GM12891 (cell line): ENCODE measurements at regions not wholly inside any gene's neighbourhood (a gene's known extent, or its start where the extent isn't known, plus 50 kb on each side); places are given as distances from the start of the nearest gene placed in this dataset.

Source experiments
- DNase-seq: peaks from one replicate; pipeline ENCODE4 v3.0.0; 2011; ENCODE audit warnings: low spot score; ENCODE audit not compliant: insufficient read length
- FAIRE-seq: peaks from 2 replicates; lab custom pipeline; 2011; peaks lifted over from hg19 to GRCh38; lab: Jason Lieb, UNC
- PAX5 ChIP-seq: IDR thresholded peaks from 2 replicates; pipeline ENCODE4 v1.6.1; 2011; ENCODE audit warnings: low read length, moderate library complexity, mild to moderate bottlenecking; ENCODE audit not compliant: insufficient read depth, severe bottlenecking
- POLR2A ChIP-seq: IDR thresholded peaks from 2 replicates; pipeline ENCODE4 v1.6.1; 2011; ENCODE audit warnings: low read depth, low read length, control low read depth
- POLR2AphosphoS5 ChIP-seq: IDR thresholded peaks from 2 replicates; pipeline ENCODE4 v1.6.1; 2011; ENCODE audit warnings: low read depth, low read length, control low read depth
- POU2F2 ChIP-seq: IDR thresholded peaks from 2 replicates; pipeline ENCODE4 v1.6.1; 2011; ENCODE audit warnings: low read depth, mild to moderate bottlenecking, control low read depth, low read length, moderate library complexity
- SPI1 ChIP-seq: IDR thresholded peaks from 2 replicates; pipeline ENCODE4 v1.6.1; 2011; ENCODE audit warnings: low read depth, low read length, control low read depth
- TAF1 ChIP-seq: IDR thresholded peaks from 2 replicates; pipeline ENCODE4 v1.6.1; 2011; ENCODE audit warnings: low read depth, low read length, control low read depth

- DNase-seq (no peak), FAIRE-seq (no peak)
- TF ChIP-seq POU2F2 (no peak), SPI1 (no peak)
These were observed 1276.1 kb upstream of the FAM98A start for GRCh38 chr2:34875091-34875745.

GRCh38 chr2:34853646-34854045 lies 1254.5 kb upstream of the FAM98A start:
- DNase-seq (no peak), FAIRE-seq (no peak)
- TF ChIP-seq PAX5 (no peak), POU2F2 (no peak), POLR2A (no peak), SPI1 (no peak), TAF1 (no peak), POLR2AphosphoS5 (no peak)

GRCh38 chr2:34851804-34852203 lies 1252.7 kb upstream of the FAM98A start:
- TF ChIP-seq SPI1 (no peak), PAX5 (no peak), POLR2AphosphoS5 (no peak), POLR2A (no peak), POU2F2 (no peak), TAF1 (no peak)
- no peak for DNase-seq
- no peak for FAIRE-seq

DNA sequence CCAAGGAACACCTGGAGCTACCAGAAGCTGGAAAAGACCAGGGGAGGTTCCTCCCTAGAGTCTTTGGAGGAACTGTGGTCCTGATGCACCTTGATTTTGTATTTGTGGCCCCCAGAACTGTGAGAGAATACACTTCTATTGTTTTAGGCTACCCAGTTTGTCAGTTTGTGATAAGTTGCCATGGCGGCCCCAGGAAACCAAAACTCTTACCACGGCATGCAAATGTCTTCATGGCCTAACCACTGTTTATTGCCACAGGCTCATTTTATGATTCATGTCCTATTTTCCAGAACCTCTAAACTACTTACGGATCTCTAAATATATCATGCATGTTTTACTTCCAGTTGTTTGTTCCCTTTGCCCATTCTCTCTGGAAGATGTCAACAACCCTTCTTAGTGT lies 1250.7 kb upstream of the FAM98A start:
- DNase-seq (no peak), FAIRE-seq (no peak)
- no peak for TF ChIP-seq TAF1
- TF ChIP-seq POLR2A: no peak
- TF ChIP-seq POU2F2: no peak
- TF ChIP-seq SPI1: no peak
- no peak for TF ChIP-seq POLR2AphosphoS5
- no peak for TF ChIP-seq PAX5

DNA sequence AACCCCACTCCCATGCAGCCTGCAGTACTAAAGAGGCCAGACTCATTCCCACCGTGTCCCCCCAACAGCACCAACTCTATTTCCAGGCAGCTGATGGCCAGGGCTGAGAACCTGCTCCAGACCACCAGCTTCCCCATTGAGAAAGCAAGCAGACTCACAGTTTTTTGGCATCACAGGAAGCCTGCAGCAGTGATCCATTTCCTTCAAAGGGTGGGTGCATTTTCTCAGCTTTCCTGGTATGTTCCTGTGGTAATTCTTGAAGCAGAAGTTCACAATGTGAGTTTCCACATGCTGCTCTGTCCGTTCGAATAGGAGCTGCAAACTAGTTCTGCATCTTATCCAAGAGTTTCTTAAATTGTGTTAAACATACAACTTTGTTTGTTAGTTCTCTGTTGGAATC lies 1249.6 kb upstream of the FAM98A start:
- FAIRE-seq (no peak), DNase-seq (no peak)
- TF ChIP-seq PAX5 (no peak), POLR2A (no peak), SPI1 (no peak), POLR2AphosphoS5 (no peak)

GRCh38 chr2:34848132-34848531 lies 1249.0 kb upstream of the FAM98A start:
- FAIRE-seq (no peak), DNase-seq (no peak)
- TF ChIP-seq POLR2AphosphoS5 (no peak), TAF1 (no peak), SPI1 (no peak), POLR2A (no peak), POU2F2 (no peak), PAX5 (no peak)

- DNase-seq: no peak
- no peak for FAIRE-seq
- TF ChIP-seq TAF1: no peak
- TF ChIP-seq PAX5: no peak
- TF ChIP-seq POLR2AphosphoS5: no peak
- TF ChIP-seq SPI1: no peak
- TF ChIP-seq POU2F2: no peak
These were observed 1245.5 kb upstream of the FAM98A start for GRCh38 chr2:34844629-34845028.

- no peak for TF ChIP-seq PAX5
- no peak for TF ChIP-seq POU2F2
- TF ChIP-seq SPI1: no peak
- TF ChIP-seq POLR2A: no peak
- TF ChIP-seq POLR2AphosphoS5: no peak
- TF ChIP-seq TAF1: no peak
- DNase-seq (no peak), FAIRE-seq (no peak)
These were observed 1239.3 kb upstream of the FAM98A start for GRCh38 chr2:34838408-34838807.

GRCh38 chr2:34836361-34836760 lies 1237.3 kb upstream of the FAM98A start:
- TF ChIP-seq PAX5 (no peak), SPI1 (no peak), TAF1 (no peak), POLR2AphosphoS5 (no peak), POU2F2 (no peak), POLR2A (no peak)
- no peak for FAIRE-seq
- no peak for DNase-seq

DNA sequence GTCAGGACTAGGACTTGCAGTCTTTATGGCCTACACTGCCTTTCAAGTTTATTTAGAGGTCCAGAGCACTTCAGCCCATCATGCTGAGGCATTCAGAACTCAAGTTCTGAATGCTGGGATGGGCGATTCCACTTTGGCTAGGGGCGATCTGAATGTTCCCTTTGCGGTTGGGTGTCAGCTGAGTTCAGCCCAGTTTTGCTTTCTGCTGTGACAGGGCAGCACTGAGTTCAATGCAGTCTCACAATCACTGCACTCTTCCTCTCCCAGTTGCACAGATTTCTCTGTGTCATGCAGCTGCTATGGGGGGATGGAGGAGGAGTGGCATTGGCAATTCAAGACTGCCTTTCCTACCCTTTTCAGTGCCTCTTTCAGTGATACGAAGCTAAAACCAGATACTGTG lies 1232.0 kb upstream of the FAM98A start:
- DNase-seq (no peak), FAIRE-seq (no peak)
- no peak for TF ChIP-seq POU2F2
- TF ChIP-seq SPI1: no peak
